H1 (cell line): ENCODE measurements at regions not wholly inside any gene's neighbourhood (a gene's known extent, or its start where the extent isn't known, plus 50 kb on each side); places are given as distances from the start of the nearest gene placed in this dataset.

ENCODE experiments used
- CBX5 ChIP-seq: fragments of 300-800, 300-1000 bp; sonication (generic); IDR thresholded peaks from 2 replicates; pipeline ENCODE4 v1.7.1; 2016; ENCODE audit warnings: antibody characterized with exemption, low read length, low read depth
- JUN ChIP-seq: IDR thresholded peaks from 2 replicates; pipeline ENCODE4 v1.6.1; 2011; ENCODE audit warnings: low read depth, mild to moderate bottlenecking, improper control_type of control experiment, low read length
- SP1 ChIP-seq: IDR thresholded peaks from 2 replicates; pipeline ENCODE4 v1.6.1; 2011; ENCODE audit warnings: low read depth, low read length
- TF ChIP-seq, protein P1 (sequence below): IDR thresholded peaks from 2 replicates; pipeline ENCODE4 v1.6.1; 2012; ENCODE audit warnings: inconsistent platforms
- TF ChIP-seq, protein P2 (sequence below): IDR thresholded peaks from 2 replicates; pipeline ENCODE4 v1.6.1; 2012; ENCODE audit warnings: low read length, inconsistent platforms

DNA sequence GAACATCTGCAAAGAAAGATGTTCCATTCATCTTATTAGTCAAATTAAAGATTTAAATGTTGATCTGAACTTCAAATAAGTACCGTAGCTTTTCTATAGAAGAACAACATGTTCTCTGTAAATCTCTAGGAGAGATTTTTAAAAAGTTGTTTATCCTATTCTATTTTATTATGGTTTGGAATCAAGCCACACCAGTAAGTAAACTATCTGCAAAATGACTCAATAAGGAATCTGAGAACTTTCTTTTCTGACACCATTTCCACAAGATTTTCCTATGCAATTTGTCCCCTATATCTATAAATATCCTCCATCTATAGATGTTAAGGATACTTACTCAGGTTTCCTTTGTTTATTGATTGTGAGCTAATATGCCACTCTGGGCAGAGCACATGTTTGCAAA lies 736.6 kb downstream of the CBLN2 start (continued):
- TF ChIP-seq, protein P1, sequence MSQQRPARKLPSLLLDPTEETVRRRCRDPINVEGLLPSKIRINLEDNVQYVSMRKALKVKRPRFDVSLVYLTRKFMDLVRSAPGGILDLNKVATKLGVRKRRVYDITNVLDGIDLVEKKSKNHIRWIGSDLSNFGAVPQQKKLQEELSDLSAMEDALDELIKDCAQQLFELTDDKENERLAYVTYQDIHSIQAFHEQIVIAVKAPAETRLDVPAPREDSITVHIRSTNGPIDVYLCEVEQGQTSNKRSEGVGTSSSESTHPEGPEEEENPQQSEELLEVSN = no peak
- no peak for TF ChIP-seq JUN
- TF ChIP-seq, protein P2, sequence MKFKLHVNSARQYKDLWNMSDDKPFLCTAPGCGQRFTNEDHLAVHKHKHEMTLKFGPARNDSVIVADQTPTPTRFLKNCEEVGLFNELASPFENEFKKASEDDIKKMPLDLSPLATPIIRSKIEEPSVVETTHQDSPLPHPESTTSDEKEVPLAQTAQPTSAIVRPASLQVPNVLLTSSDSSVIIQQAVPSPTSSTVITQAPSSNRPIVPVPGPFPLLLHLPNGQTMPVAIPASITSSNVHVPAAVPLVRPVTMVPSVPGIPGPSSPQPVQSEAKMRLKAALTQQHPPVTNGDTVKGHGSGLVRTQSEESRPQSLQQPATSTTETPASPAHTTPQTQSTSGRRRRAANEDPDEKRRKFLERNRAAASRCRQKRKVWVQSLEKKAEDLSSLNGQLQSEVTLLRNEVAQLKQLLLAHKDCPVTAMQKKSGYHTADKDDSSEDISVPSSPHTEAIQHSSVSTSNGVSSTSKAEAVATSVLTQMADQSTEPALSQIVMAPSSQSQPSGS = no peak
- no peak for TF ChIP-seq CBX5
- no peak for TF ChIP-seq SP1
